Upper lobe of left lung (tissue), 4 donors: ENCODE measurements at regions not wholly inside any gene's neighbourhood (a gene's known extent, or its start where the extent isn't known, plus 50 kb on each side); places are given as distances from the start of the nearest gene placed in this dataset.

Source experiments
- CTCF ChIP-seq, 6 experiments: fragments of 450-650 bp in 4 of 6; fragments of 200-600 bp in 2 of 6; sonication (generic) in 2 of 6; IDR thresholded peaks; one replicate each; pipeline ENCODE4 v1.5.1; 2016 to 2019; ENCODE audit warnings: antibody characterized with exemption in 6 of 6
- POLR2AphosphoS5 ChIP-seq, 2 donors: sonication (generic); formaldehyde crosslinking; IDR thresholded peaks; one replicate each; pipeline ENCODE4 v1.5.1; 2017; ENCODE audit warnings: antibody characterized with exemption in 2 of 2

- TF ChIP-seq CTCF (IDR thresholded peaks at IDR 0.05): no peak
- TF ChIP-seq POLR2AphosphoS5 (IDR thresholded peaks at IDR 0.05): no peak
Observed at GRCh38 chr9:87390361-87390760, 107.3 kb upstream of the DAPK1 start.
